Suprapubic skin (tissue), 4 donors: ENCODE measurements at regions not wholly inside any gene's neighbourhood (a gene's known extent, or its start where the extent isn't known, plus 50 kb on each side); places are given as distances from the start of the nearest gene placed in this dataset.

Experiments used
- CTCF ChIP-seq, 2 donors: fragments of 200-600 bp in 1 of 2; fragments of 450-650 bp in 1 of 2; sonication (generic) in 1 of 2; IDR thresholded peaks; one replicate each; pipeline ENCODE4 v1.5.1; 2016 to 2019; ENCODE audit warnings: antibody characterized with exemption in 2 of 2, mild to moderate bottlenecking in 1 of 2, moderate library complexity in 1 of 2
- EP300 ChIP-seq: sonication (generic); formaldehyde crosslinking; IDR thresholded peaks from one replicate; pipeline ENCODE4 v1.6.1; 2017; ENCODE audit warnings: antibody characterized with exemption
- POLR2A ChIP-seq, 2 donors: fragments of 450-650 bp; IDR thresholded peaks; one replicate each; pipeline ENCODE4 v1.6.1; 2017; ENCODE audit warnings: antibody characterized with exemption in 2 of 2, mild to moderate bottlenecking in 2 of 2, moderate library complexity in 2 of 2
- POLR2AphosphoS5 ChIP-seq, 3 donors: sonication (generic); formaldehyde crosslinking; IDR thresholded peaks; one replicate each; pipeline ENCODE4 v1.6.1; 2017; ENCODE audit warnings: antibody characterized with exemption in 3 of 3

- TF ChIP-seq POLR2AphosphoS5 (IDR thresholded peaks at IDR 0.05) (no peak), CTCF (IDR thresholded peaks at IDR 0.05) (no peak), POLR2A (IDR thresholded peaks at IDR 0.05) (no peak), EP300 (no peak)
Measured at GRCh38 chr14:86237733-86238132, 707.8 kb downstream of the FLRT2 start.
